ENCODE measurements at regions not wholly inside any gene's neighbourhood (a gene's known extent, or its start where the extent isn't known, plus 50 kb on each side); places are given as distances from the start of the nearest gene placed in this dataset.

- no peak for FAIRE-seq
- POLR2A ChIA-PET: no interaction called here
These were observed 107.5 kb upstream of the GPR26 start for GRCh38 chr10:123558651-123559050.

DNA sequence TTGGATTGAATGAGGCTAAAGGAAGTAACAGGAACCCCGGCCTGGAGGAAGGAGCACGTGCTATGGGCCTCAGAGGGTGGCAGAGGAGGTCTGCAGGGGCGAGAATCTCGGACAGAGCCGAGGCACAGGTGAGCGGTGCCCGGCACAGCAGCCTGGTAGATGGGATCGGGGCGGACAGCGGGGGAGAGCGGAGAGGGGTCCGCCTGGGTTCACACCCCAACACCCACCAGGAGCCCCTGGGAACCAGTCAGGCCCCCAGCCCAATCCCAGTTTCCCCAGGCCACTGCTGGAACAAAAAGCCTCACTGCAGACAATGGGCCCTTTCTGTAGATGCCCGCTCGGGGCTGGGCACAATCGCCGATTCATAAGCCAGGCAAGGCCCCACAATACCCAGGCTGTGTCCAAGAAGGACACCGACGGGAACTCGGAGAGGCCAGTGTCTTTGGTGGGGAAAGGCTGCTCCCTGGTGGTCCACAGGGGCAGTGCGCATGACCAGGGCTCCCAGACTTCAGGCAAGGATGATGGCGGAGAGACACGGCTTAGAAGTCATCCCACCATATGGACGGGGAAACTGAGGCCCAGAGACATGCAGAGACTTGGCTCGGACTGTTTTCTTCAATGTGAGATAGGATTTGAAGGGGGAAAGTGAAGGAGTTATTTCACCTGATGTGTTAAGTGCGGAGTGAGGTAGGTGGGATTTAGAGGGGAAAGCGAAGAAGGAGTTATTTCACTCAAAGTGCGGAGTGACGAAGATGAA, 106.9 kb upstream of the GPR26 start:
- DNase-seq (ENCODE audit: low read depth in 1 of 2, low spot score in 1 of 2): peak; percentile 60 to 88
- ChIA-PET POLR2A (no interaction called here), CTCF (interaction anchor here (0.6 to 10.7 kb wide), 17 partner anchors 10 to 525 kb away, joined by 3 to 130 read pairs (median 4); no protein-coding TSS in a partner anchor)
- ATAC-seq: peak; percentile 87 to 96
- no peak for FAIRE-seq
- TF ChIP-seq HOXB5 (CRISPR knock-in tag; IDR thresholded peaks at IDR 0.05): no peak
- TF ChIP-seq CTCF (IDR thresholded peaks at IDR 0.05): peak; percentile 86
- peak; percentile 96 for TF ChIP-seq SMC3 (IDR thresholded peaks at IDR 0.05)
- TF ChIP-seq RAD21 (conservative IDR thresholded peaks at IDR 0.05 in 1 of 2, IDR thresholded peaks at IDR 0.05 in 1 of 2): peak; percentile 95 to 96
- TF ChIP-seq E2F6 (IDR thresholded peaks at IDR 0.05; ENCODE audit: borderline replicate concordance, low read depth): no peak
- WGBS (ENCODE audit: missing lambda C conversion rate): 42% methylated on average over 24 of the region's 28 CpGs
- Histone ChIP-seq H3K27ac (no peak overlapping the region), H3K4me2 (0 out of 3 replicates have a peak overlapping the region, but pooled peaks have one; percentile 1), H3K4me1 (no peaks in the 10 kb centered on the region), H3K9me3 (no peaks in the 10 kb centered on the region), H3K4me3 (no peak overlapping the region)

More at GRCh38 chr10:123558651-123559050, 107.5 kb upstream of the GPR26 start:
- WGBS (ENCODE audit: missing lambda C conversion rate): 53% methylated on average over 11 of the region's 17 CpGs
- TF ChIP-seq EHF (CRISPR knock-in tag; IDR thresholded peaks at IDR 0.05): no peak
- no peak for TF ChIP-seq HDAC2 (IDR thresholded peaks at IDR 0.05)
- TF ChIP-seq RFX5 (IDR thresholded peaks at IDR 0.05): no peak
- TF ChIP-seq HOXB5 (CRISPR knock-in tag; IDR thresholded peaks at IDR 0.05): no peak
- TF ChIP-seq FOSB (CRISPR knock-in tag; IDR thresholded peaks at IDR 0.05): no peak
- TF ChIP-seq BCL3 (IDR thresholded peaks at IDR 0.05): no peak
- Histone ChIP-seq H3K4me3 (no peak overlapping the region), H3K4me2 (no peak overlapping the region), H3K9me3 (no peaks in the 10 kb centered on the region), H3K27ac (no peak overlapping the region), H3K4me1 (no peaks in the 10 kb centered on the region)
- CTCF ChIA-PET: interaction anchor here (0.6 to 10.7 kb wide), 14 partner anchors 10 to 524 kb away, joined by 3 to 130 read pairs (median 4); no protein-coding TSS in a partner anchor
- ATAC-seq (peak in 1 of 2 experiments; percentile 9; a peak in 1 of 6 replicates), DNase-seq (ENCODE audit: low read depth in 1 of 2, low spot score in 1 of 2) (no peak)

- FAIRE-seq: no peak
- H3K4me1 ChIP-seq: no peaks in the 10 kb centered on the region
- ATAC-seq: no peak
- POLR2A ChIA-PET: no interaction called here
- H3K27ac ChIP-seq: no peak overlapping the region
- DNase-seq (ENCODE audit: low read depth in 1 of 2, low spot score in 1 of 2): no peak
- H3K4me3 ChIP-seq: no peak overlapping the region
- H3K9me3 ChIP-seq: no peaks in the 10 kb centered on the region
- CTCF ChIA-PET: interaction anchor here (0.6 to 10.7 kb wide), 11 partner anchors 11 to 538 kb away, joined by 3 to 130 read pairs (median 4); no protein-coding TSS in a partner anchor
- no peak overlapping the region for H3K4me2 ChIP-seq
- WGBS (ENCODE audit: missing lambda C conversion rate): 43% methylated on average over 7 of the region's 7 CpGs
- TF ChIP-seq CHD4 (IDR thresholded peaks at IDR 0.05; ENCODE audit: borderline replicate concordance): no peak
- TF ChIP-seq ZNF302 (CRISPR knock-in tag; IDR thresholded peaks at IDR 0.05): no peak
- no peak for TF ChIP-seq PBX3 (IDR thresholded peaks at IDR 0.05)
- TF ChIP-seq MYC (IDR thresholded peaks at IDR 0.05; ENCODE audit: borderline replicate concordance, low read length): no peak
- TF ChIP-seq, protein P1, sequence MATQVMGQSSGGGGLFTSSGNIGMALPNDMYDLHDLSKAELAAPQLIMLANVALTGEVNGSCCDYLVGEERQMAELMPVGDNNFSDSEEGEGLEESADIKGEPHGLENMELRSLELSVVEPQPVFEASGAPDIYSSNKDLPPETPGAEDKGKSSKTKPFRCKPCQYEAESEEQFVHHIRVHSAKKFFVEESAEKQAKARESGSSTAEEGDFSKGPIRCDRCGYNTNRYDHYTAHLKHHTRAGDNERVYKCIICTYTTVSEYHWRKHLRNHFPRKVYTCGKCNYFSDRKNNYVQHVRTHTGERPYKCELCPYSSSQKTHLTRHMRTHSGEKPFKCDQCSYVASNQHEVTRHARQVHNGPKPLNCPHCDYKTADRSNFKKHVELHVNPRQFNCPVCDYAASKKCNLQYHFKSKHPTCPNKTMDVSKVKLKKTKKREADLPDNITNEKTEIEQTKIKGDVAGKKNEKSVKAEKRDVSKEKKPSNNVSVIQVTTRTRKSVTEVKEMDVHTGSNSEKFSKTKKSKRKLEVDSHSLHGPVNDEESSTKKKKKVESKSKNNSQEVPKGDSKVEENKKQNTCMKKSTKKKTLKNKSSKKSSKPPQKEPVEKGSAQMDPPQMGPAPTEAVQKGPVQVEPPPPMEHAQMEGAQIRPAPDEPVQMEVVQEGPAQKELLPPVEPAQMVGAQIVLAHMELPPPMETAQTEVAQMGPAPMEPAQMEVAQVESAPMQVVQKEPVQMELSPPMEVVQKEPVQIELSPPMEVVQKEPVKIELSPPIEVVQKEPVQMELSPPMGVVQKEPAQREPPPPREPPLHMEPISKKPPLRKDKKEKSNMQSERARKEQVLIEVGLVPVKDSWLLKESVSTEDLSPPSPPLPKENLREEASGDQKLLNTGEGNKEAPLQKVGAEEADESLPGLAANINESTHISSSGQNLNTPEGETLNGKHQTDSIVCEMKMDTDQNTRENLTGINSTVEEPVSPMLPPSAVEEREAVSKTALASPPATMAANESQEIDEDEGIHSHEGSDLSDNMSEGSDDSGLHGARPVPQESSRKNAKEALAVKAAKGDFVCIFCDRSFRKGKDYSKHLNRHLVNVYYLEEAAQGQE (IDR thresholded peaks at IDR 0.05): no peak
- TF ChIP-seq E2F6 (IDR thresholded peaks at IDR 0.05; ENCODE audit: borderline replicate concordance, low read depth): no peak
- TF ChIP-seq POLR2A (IDR thresholded peaks at IDR 0.05; ENCODE audit: low read length): no peak
- no peak for TF ChIP-seq NPAS2 (CRISPR knock-in tag; IDR thresholded peaks at IDR 0.05; ENCODE audit: borderline replicate concordance)
- TF ChIP-seq ATOH8 (CRISPR knock-in tag; IDR thresholded peaks at IDR 0.05; ENCODE audit: low read depth): no peak
- no peak for TF ChIP-seq ZC3H11A (IDR thresholded peaks at IDR 0.05)
- TF ChIP-seq ESRRA (IDR thresholded peaks at IDR 0.05; ENCODE audit: borderline replicate concordance, low read length): no peak
These were observed 106.4 kb upstream of the GPR26 start for GRCh38 chr10:123559823-123560092.
